Panc1 (cell line): ENCODE measurements at regions not wholly inside any gene's neighbourhood (a gene's known extent, or its start where the extent isn't known, plus 50 kb on each side); places are given as distances from the start of the nearest gene placed in this dataset.

Experiments
- ATAC-seq: fragments of 200-7000 bp; cut with Tn5 transposase; 2 replicates; pipeline ENCODE4 v1.9.1; 2020; ENCODE audit warnings: mild to moderate bottlenecking, moderate library complexity
- BruUV-seq: library from RNA; stranded (reverse); fragments of 400-500 nt; replicated peaks from 2 replicates; lab custom pipeline; 2021; lab: Mats Ljungman, UMichigan
- CTCF ChIA-PET: fragments of 300-600 bp; sonication (Branson Sonifier 250); formaldehyde crosslinking; loops from one replicate; lab custom pipeline; 2022; ENCODE audit warnings: antibody characterized with exemption; lab: Charles Lee
- POLR2A ChIA-PET: fragments of 300-600 bp; sonication (Branson Sonifier 250); formaldehyde crosslinking; loops from one replicate; lab custom pipeline; 2022; ENCODE audit warnings: antibody characterized with exemption; lab: Charles Lee
- DNase-seq: peaks from one replicate; pipeline ENCODE4 v3.0.0-alpha.2; 2010; ENCODE audit warnings: low read depth, low spot score
- H3K27ac ChIP-seq: 2 replicates; pipeline ENCODE4 v1.5.1; 2011; ENCODE audit warnings: mild to moderate bottlenecking, low read length, inconsistent platforms
- H3K27me3 ChIP-seq: fragments of 200-500 bp; sonication (Bioruptor generic); 2 replicates; pipeline ENCODE4 v1.6.0; 2014; ENCODE audit warnings: low read length, inconsistent platforms; ENCODE audit not compliant: control insufficient read depth, insufficient read depth
- H3K36me3 ChIP-seq: fragments of 200-500 bp; sonication (Bioruptor generic); 2 replicates; pipeline ENCODE4 v1.5.1; 2014; ENCODE audit warnings: inconsistent platforms, mild to moderate bottlenecking, low read length, moderate library complexity; ENCODE audit not compliant: control insufficient read depth, insufficient read depth
- H3K4me1 ChIP-seq: 2 replicates; pipeline ENCODE4 v1.5.1; 2011; ENCODE audit warnings: inconsistent platforms, mild to moderate bottlenecking, low read length, moderate library complexity; ENCODE audit not compliant: control insufficient read depth, insufficient read depth
- H3K4me3 ChIP-seq, 2 experiments: 2 replicates each; pipeline ENCODE4 v1.5.1; 2011 to 2012; ENCODE audit warnings: low read depth in 2 of 2, low read length in 2 of 2, mild to moderate bottlenecking in 2 of 2, inconsistent platforms in 1 of 2, moderate library complexity in 1 of 2
- H3K9me3 ChIP-seq: fragments of 200-500 bp; sonication (Bioruptor generic); 2 replicates; pipeline ENCODE4 v1.5.1; 2014; ENCODE audit warnings: low read depth, mild to moderate bottlenecking, inconsistent platforms, low read length, moderate library complexity; ENCODE audit not compliant: control insufficient read depth, insufficient read depth
- CTCF ChIP-seq: fragments of 450-650 bp; IDR thresholded peaks from 2 replicates; pipeline ENCODE4 v1.5.1; 2017; ENCODE audit warnings: mild to moderate bottlenecking
- POLR2AphosphoS5 ChIP-seq: IDR thresholded peaks from 2 replicates; pipeline ENCODE4 v1.6.1; 2012; ENCODE audit warnings: mild to moderate bottlenecking, low read depth, low read length, moderate library complexity
- REST ChIP-seq, 2 experiments: IDR thresholded peaks; 2 replicates each; pipeline ENCODE4 v1.6.1; 2011 to 2012; ENCODE audit warnings: low read depth in 2 of 2, control low read depth in 1 of 2, low read length in 1 of 2, mild to moderate bottlenecking in 1 of 2, moderate library complexity in 1 of 2; ENCODE audit not compliant: insufficient read depth in 1 of 2
- SIN3A ChIP-seq: IDR thresholded peaks from 2 replicates; pipeline ENCODE4 v1.6.1; 2012; ENCODE audit warnings: low read depth, mild to moderate bottlenecking, low read length, moderate library complexity, borderline replicate concordance; ENCODE audit not compliant: insufficient read depth
- TCF7L2 ChIP-seq: IDR thresholded peaks from 2 replicates; pipeline ENCODE4 v1.6.1; 2011; ENCODE audit warnings: mild to moderate bottlenecking, low read depth, low read length, inconsistent platforms
- in situ Hi-C: cut with HindIII; loops from 2 replicates; pipeline ENCODE4 v1.10.0; 2016; ENCODE audit warnings: low sequenced_read_pairs, low pct_unique_long_range_greater_than_20kb
- intact Hi-C: fragments of 100-400 bp; cut with micrococcal nuclease; formaldehyde crosslinking; loops from one replicate; pipeline ENCODE4 v1.10.0; 2022; ENCODE audit not compliant: unreplicated experiment

- Histone ChIP-seq H3K27ac (no peak overlapping the region), H3K27me3 (no peaks in the 10 kb centered on the region), H3K9me3 (no peaks in the 10 kb centered on the region), H3K4me3 (no peak overlapping the region), H3K4me1 (no peaks in the 10 kb centered on the region), H3K36me3 (no peaks in the 10 kb centered on the region)
- ATAC-seq, result no peak
- intact Hi-C loops, result no loop called here
- in situ Hi-C loops, result no loop called here
- ChIA-PET CTCF (no interaction called here), POLR2A (no interaction called here)
- no peak for DNase-seq
- TF ChIP-seq REST (IDR thresholded peaks at IDR 0.05; ENCODE audit: insufficient read depth in 1 of 2, low read depth in 2 of 2, low read length in 1 of 2) (no peak), POLR2AphosphoS5 (no peak), TCF7L2 (no peak), SIN3A (no peak), CTCF (no peak)
- no TSS peak for BruUV-seq
Measured at GRCh38 chr13:24080134-24080533, 80.4 kb upstream of the SPATA13 start.

GRCh38 chr13:24081387-24081786 is 79.1 kb upstream of the SPATA13 start:
- POLR2A ChIA-PET, result no interaction called here
- intact Hi-C loops, result no loop called here
- BruUV-seq, result no TSS peak

More at GRCh38 chr13:24081387-24081786, 79.1 kb upstream of the SPATA13 start:
- no peak overlapping the region for H3K27ac ChIP-seq
- H3K36me3 ChIP-seq, result no peaks in the 10 kb centered on the region
- ATAC-seq (no peak), DNase-seq (no peak)
- H3K9me3 ChIP-seq, result no peaks in the 10 kb centered on the region
- in situ Hi-C loops, result no loop called here
- CTCF ChIA-PET, result no interaction called here
- no peaks in the 10 kb centered on the region for H3K27me3 ChIP-seq
- H3K4me3 ChIP-seq, result no peak overlapping the region
- no peaks in the 10 kb centered on the region for H3K4me1 ChIP-seq
- no peak for TF ChIP-seq CTCF
- TF ChIP-seq REST (IDR thresholded peaks at IDR 0.05; ENCODE audit: insufficient read depth in 1 of 2, low read depth in 2 of 2, low read length in 1 of 2), result no peak
- TF ChIP-seq TCF7L2, result no peak
- no peak for TF ChIP-seq SIN3A
- TF ChIP-seq POLR2AphosphoS5, result no peak
